GM10248 (cell line): ENCODE measurements at regions not wholly inside any gene's neighbourhood (a gene's known extent, or its start where the extent isn't known, plus 50 kb on each side); places are given as distances from the start of the nearest gene placed in this dataset.

Experiments used
- CTCF ChIA-PET: fragments of 300-600 bp; sonication (Branson Sonifier 250); formaldehyde crosslinking; extraction: SDS; loops from one replicate; lab custom pipeline; 2021; ENCODE audit warnings: antibody characterized with exemption; lab: Yijun Ruan, JAX
- POLR2A ChIA-PET: fragments of 350-650 bp; sonication (Branson Sonifier 250); formaldehyde crosslinking; extraction: SDS; loops from one replicate; lab custom pipeline; 2020; ENCODE audit warnings: antibody characterized with exemption; lab: Yijun Ruan, JAX
- DNase-seq: peaks from one replicate; pipeline ENCODE4 v3.0.0; 2012; ENCODE audit errors: extremely low spot score
- CTCF ChIP-seq: IDR thresholded peaks from 2 replicates; pipeline ENCODE4 v1.5.1; 2012; ENCODE audit warnings: mild to moderate bottlenecking, low read depth; ENCODE audit errors: extremely low read depth, missing control alignments, control extremely low read depth

- TF ChIP-seq CTCF: no peak
- CTCF ChIA-PET: no interaction called here
- no peak for DNase-seq
- POLR2A ChIA-PET: no interaction called here
Observed at GRCh38 chr1:81517987-81518386, 282.7 kb upstream of the ADGRL2 start.

- no peak for DNase-seq
- TF ChIP-seq CTCF: no peak
- ChIA-PET CTCF (interaction anchor here (0.8 to 1.2 kb wide), 2 partner anchors 11 to 99 kb away, joined by 3 read pairs; no protein-coding TSS in a partner anchor), POLR2A (no interaction called here)
Observed at GRCh38 chr1:81513796-81514354, 286.9 kb upstream of the ADGRL2 start.

GRCh38 chr1:81512252-81513003 lies 288.3 kb upstream of the ADGRL2 start:
- no peak for TF ChIP-seq CTCF
- DNase-seq: no peak
- POLR2A ChIA-PET: no interaction called here
- CTCF ChIA-PET: interaction anchor here (1.5 kb wide), 1 partner anchor 74 kb away, joined by 3 read pairs; no protein-coding TSS in a partner anchor

- ChIA-PET CTCF (interaction anchor here (1.4 to 1.5 kb wide), 2 partner anchors 9 to 76 kb away, joined by 3 read pairs; no protein-coding TSS in a partner anchor), POLR2A (no interaction called here)
- no peak for TF ChIP-seq CTCF
Observed at GRCh38 chr1:81511281-81511680, 289.5 kb upstream of the ADGRL2 start.

GRCh38 chr1:81510701-81511100 lies 290.0 kb upstream of the ADGRL2 start:
- no peak for DNase-seq
- no peak for TF ChIP-seq CTCF
- POLR2A ChIA-PET: no interaction called here
- CTCF ChIA-PET: interaction anchor here (1.4 kb wide), 1 partner anchor 9 kb away, joined by 3 read pairs; no protein-coding TSS in a partner anchor

More at GRCh38 chr1:81511281-81511680, 289.5 kb upstream of the ADGRL2 start:
- no peak for DNase-seq

DNA sequence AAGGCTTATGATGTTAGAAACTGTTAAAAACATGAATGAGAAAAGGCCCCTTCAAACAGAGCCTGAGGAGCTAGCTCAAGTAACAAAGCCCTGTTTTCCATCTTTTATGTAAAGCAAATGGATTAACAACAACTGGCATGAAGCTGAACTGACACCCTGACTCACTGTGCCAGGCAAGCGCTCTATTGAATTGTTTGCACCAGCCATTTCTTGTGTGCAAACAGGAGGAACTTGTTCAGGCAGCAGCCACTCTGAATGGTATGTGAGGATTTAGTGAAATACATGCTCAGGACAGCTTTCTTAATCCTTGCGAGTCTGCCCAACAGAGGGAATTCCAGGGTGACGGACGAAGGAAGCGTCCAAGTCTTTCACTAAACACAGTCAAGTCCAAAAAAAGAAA lies 291.1 kb upstream of the ADGRL2 start:
- CTCF ChIA-PET: no interaction called here
- no peak for TF ChIP-seq CTCF
- DNase-seq: no peak
- POLR2A ChIA-PET: no interaction called here
